ENCODE measurements at regions not wholly inside any gene's neighbourhood (a gene's known extent, or its start where the extent isn't known, plus 50 kb on each side); places are given as distances from the start of the nearest gene placed in this dataset.

- H4K91ac ChIP-seq (ENCODE audit: insufficient read length, low read depth, low read length) = no peak overlapping the region
- no peak overlapping the region for H2BK20ac ChIP-seq (ENCODE audit: low read depth, low read length, poor library complexity, severe bottlenecking)
- H3K4me2 ChIP-seq (ENCODE audit: insufficient read depth, insufficient read length, low read length) = no peak overlapping the region
- no peak overlapping the region for H2BK120ac ChIP-seq (ENCODE audit: low read depth, low read length, poor library complexity, severe bottlenecking)
- no peak overlapping the region for H3K23ac ChIP-seq (ENCODE audit: insufficient read length, low read depth, low read length)
- H3K4me1 ChIP-seq (ENCODE audit: insufficient read depth, low read length) = no peaks in the 10 kb centered on the region
- H3K4me3 Mint-ChIP-seq = no peak overlapping the region
- H3K4ac ChIP-seq (ENCODE audit: low read depth, low read length) = no peak overlapping the region; the same call in 1 of the 2 replicates
- no peak overlapping the region for H3K56ac ChIP-seq (ENCODE audit: insufficient read length, low read depth, low read length)
- no CpG with 5 or more reads among the region's 4 CpGs for WGBS (ENCODE audit: extremely low coverage, insufficient read length, low lambda C conversion rate)
- H4K5ac ChIP-seq (ENCODE audit: insufficient read length, low read depth, low read length) = no peak overlapping the region
- no peak overlapping the region for H3T11ph ChIP-seq (ENCODE audit: low read length)
- no peak overlapping the region for H3K18ac ChIP-seq (ENCODE audit: insufficient read length, low read depth, low read length)
- H2AFZ ChIP-seq (ENCODE audit: low read length) = no peak overlapping the region
- no peak overlapping the region for H3K27ac Mint-ChIP-seq
- H3K23me2 ChIP-seq (ENCODE audit: insufficient read length, low read depth, low read length, poor library complexity, severe bottlenecking) = no peaks in the 10 kb centered on the region
- H3K36me3 Mint-ChIP-seq (ENCODE audit: insufficient read depth in 1 of 3, low read depth in 3 of 3) = 0 out of 7 replicates have a peak, but pooled peaks cover 0 to 3% (median 2%) of the 10 kb centered on the region in 3 experiments
- no peak overlapping the region for H2BK12ac ChIP-seq (ENCODE audit: insufficient read length, low read depth, low read length)
- H2BK5ac ChIP-seq (ENCODE audit: insufficient read length, low read length) = no peak overlapping the region
- H3K9ac ChIP-seq (ENCODE audit: extremely low read depth, insufficient read length, low read length) = no peak overlapping the region
- no peaks in the 10 kb centered on the region for H3K27me3 ChIP-seq (ENCODE audit: insufficient read depth, low read length)
- H4K20me1 ChIP-seq (ENCODE audit: control insufficient read depth, insufficient read depth, insufficient read length) = no peaks in the 10 kb centered on the region
- H3K79me1 ChIP-seq (ENCODE audit: insufficient read depth, low read depth, low read length, poor library complexity, severe bottlenecking) = no peaks in the 10 kb centered on the region
- H3K9me3 Mint-ChIP-seq = peaks cover 19 to 20% of the 10 kb centered on the region in 2 experiments; a peak in 4 of 5 replicates
- no peak for DNase-seq
- no peak overlapping the region for H2BK15ac ChIP-seq (ENCODE audit: low read depth, low read length)
- H3K9me3 ChIP-seq (ENCODE audit: control insufficient read depth, low read depth, low read length) = no peaks in the 10 kb centered on the region
- no peaks in the 10 kb centered on the region for H3K27me3 Mint-ChIP-seq (ENCODE audit: low read depth)
- no peak overlapping the region for H3K14ac ChIP-seq (ENCODE audit: insufficient read depth, low read length)
- TF ChIP-seq CTCF (conservative IDR thresholded peaks at IDR 0.05) = no peak
- H2AK5ac ChIP-seq (ENCODE audit: insufficient read length, low read length) = no peak overlapping the region
- H4K8ac ChIP-seq (replicated peaks; ENCODE audit: insufficient read length, low read depth, low read length) = no peak overlapping the region
- no peaks in the 10 kb centered on the region for H3K79me2 ChIP-seq (ENCODE audit: insufficient read depth, low read length)
- no peaks in the 10 kb centered on the region for H3K4me1 Mint-ChIP-seq
- H3K27ac ChIP-seq (ENCODE audit: insufficient read length, low read depth, low read length) = no peak overlapping the region
These were observed 101.8 kb upstream of the SYNCRIP start for GRCh38 chr6:85744433-85744970.
